B cell (primary cell): ENCODE measurements at regions not wholly inside any gene's neighbourhood (a gene's known extent, or its start where the extent isn't known, plus 50 kb on each side); places are given as distances from the start of the nearest gene placed in this dataset.

Experiments used
- CTCF ChIP-seq: fragments of 200-600 bp; IDR thresholded peaks from one replicate; pipeline ENCODE4 v1.8.0; 2022; ENCODE audit warnings: antibody characterized with exemption, mild to moderate bottlenecking
- EZH2 ChIP-seq: IDR thresholded peaks from 2 replicates; pipeline ENCODE4 v1.6.1; 2012; ENCODE audit warnings: borderline replicate concordance, low read depth, mild to moderate bottlenecking, moderate library complexity, low read length; ENCODE audit not compliant: insufficient read depth, poor library complexity, severe bottlenecking

- TF ChIP-seq EZH2 (no peak), CTCF (no peak)
Observed at GRCh38 chr3:74535281-74535680, 79.2 kb downstream of the CNTN3 start.
